Right cardiac atrium (tissue), 5 donors: ENCODE measurements at regions not wholly inside any gene's neighbourhood (a gene's known extent, or its start where the extent isn't known, plus 50 kb on each side); places are given as distances from the start of the nearest gene placed in this dataset.

Experiments used
- ATAC-seq, 2 donors: fragments of 200-7000 bp; cut with Tn5 transposase; one replicate each; pipeline versions ENCODE4 v1.8.0 to v1.9.1; 2020; ENCODE audit warnings: moderate library complexity in 2 of 2, mild to moderate bottlenecking in 1 of 2
- DNase-seq, 3 donors: peaks; one replicate each; pipeline ENCODE4 v3.0.0-alpha.2; 2020
- H3K27ac ChIP-seq: one replicate; pipeline ENCODE4 v1.5.1; 2013; ENCODE audit warnings: mild to moderate bottlenecking, low read length, control low read depth, moderate library complexity
- H3K27me3 ChIP-seq: one replicate; pipeline ENCODE4 v1.6.1; 2013; ENCODE audit not compliant: control insufficient read depth, insufficient read depth
- H3K4me1 ChIP-seq: one replicate; pipeline ENCODE4 v1.6.1; 2013; ENCODE audit warnings: low read length; ENCODE audit not compliant: control insufficient read depth, insufficient read depth
- H3K4me3 ChIP-seq: one replicate; pipeline ENCODE4 v1.5.1; 2013; ENCODE audit warnings: low read length, control low read depth
- H3K9me3 ChIP-seq: one replicate; pipeline ENCODE4 v1.6.1; 2013; ENCODE audit warnings: low read length; ENCODE audit not compliant: control insufficient read depth
- WGBS: extraction: QIAGEN DNeasy Blood & Tissue Kit; methylation state at CpG from one replicate; pipeline ENCODE4 v1.1.7; 2013; 5-methylcytosine and 5-hydroxymethylcytosine counted together
- intact Hi-C, 4 donors: fragments of 100-400 bp; cut with DNase I; formaldehyde crosslinking; loops; one replicate each; pipeline versions ENCODE4 v1.11.0 to v1.14.0; 2022 to 2023
- donor health status: healthy with polysubstance abuse.
- donor health status: DM: no; HTN: yes; CAD: no.
- donor health status: DM: no; HTN: no; CAD: no.
- donor health status: DM: no; HTN: yes; CAD: no; lungs with severe emphysema.
- donor health status: DM: yes; HTN: yes; CAD: no.

- H3K4me3 ChIP-seq, result no peak overlapping the region
- 72% methylated on average over 4 of the region's 4 CpGs for WGBS
- DNase-seq (no peak), ATAC-seq (no peak)
- intact Hi-C loops, result no loop called here
- H3K9me3 ChIP-seq, result no peaks in the 10 kb centered on the region
- no peak overlapping the region for H3K27ac ChIP-seq
- H3K27me3 ChIP-seq, result no peaks in the 10 kb centered on the region
- H3K4me1 ChIP-seq, result no peaks in the 10 kb centered on the region
Observed at GRCh38 chr2:152870239-152870638, 151.8 kb downstream of the ARL6IP6 start.

DNA sequence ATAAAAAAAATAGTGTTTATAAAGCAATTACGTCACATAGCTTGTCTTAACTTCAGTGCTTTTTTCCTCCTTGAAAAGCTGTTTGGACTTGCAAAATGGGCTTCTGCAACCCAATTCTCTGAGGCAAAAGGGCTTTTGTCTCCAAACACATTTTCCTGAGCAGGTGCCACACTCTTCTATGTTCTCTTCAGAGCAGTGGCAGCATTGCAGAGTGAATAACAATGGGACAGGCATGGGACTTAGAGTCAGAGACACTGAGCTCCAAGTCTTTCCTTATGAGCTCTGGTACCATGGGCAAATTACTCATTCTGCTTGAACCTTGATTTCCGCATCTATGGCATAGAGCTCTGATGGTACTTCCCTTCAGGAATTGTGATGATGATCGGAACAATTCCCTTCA is 149.0 kb downstream of the ARL6IP6 start:
- intact Hi-C loops, result no loop called here
- Histone ChIP-seq H3K27ac (no peak overlapping the region), H3K4me1 (no peaks in the 10 kb centered on the region), H3K27me3 (no peaks in the 10 kb centered on the region), H3K4me3 (no peak overlapping the region), H3K9me3 (no peaks in the 10 kb centered on the region)
- 91% methylated on average over 3 of the region's 3 CpGs for WGBS
- DNase-seq (no peak), ATAC-seq (no peak)

GRCh38 chr2:152864601-152865149 is 146.3 kb downstream of the ARL6IP6 start:
- no peak for DNase-seq
- Histone ChIP-seq H3K4me3 (no peak overlapping the region), H3K27me3 (no peaks in the 10 kb centered on the region), H3K9me3 (no peaks in the 10 kb centered on the region), H3K27ac (no peak overlapping the region), H3K4me1 (no peaks in the 10 kb centered on the region)
- 60% methylated on average over 5 of the region's 5 CpGs for WGBS
- intact Hi-C loops, result no loop called here
- no peak for ATAC-seq

DNA sequence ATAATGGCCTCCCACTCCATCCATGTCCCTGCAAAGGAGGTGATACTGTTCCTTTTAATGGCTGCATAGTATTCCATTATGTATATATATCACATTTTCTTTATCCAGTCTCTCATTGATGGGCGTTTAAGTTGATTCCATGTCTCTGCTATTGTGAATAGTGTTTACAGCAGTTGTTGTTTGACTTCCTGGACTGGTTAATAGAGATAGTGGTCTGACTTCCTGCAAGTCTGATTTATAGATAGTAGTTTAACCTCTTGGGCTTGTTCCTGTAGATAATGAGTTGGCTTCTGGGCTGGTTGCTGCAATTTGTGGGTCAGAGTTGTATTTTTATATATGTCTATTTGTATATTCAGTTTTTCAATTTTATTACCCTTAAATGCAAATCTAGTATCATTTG is 145.4 kb downstream of the ARL6IP6 start:
- intact Hi-C loops, result no loop called here
- ATAC-seq (no peak), DNase-seq (no peak)
- no peaks in the 10 kb centered on the region for H3K9me3 ChIP-seq
- no peaks in the 10 kb centered on the region for H3K27me3 ChIP-seq
- H3K4me1 ChIP-seq, result no peaks in the 10 kb centered on the region
- no peak overlapping the region for H3K4me3 ChIP-seq
- no peak overlapping the region for H3K27ac ChIP-seq
- 74% methylated on average over 1 of the region's 1 CpG for WGBS

DNA sequence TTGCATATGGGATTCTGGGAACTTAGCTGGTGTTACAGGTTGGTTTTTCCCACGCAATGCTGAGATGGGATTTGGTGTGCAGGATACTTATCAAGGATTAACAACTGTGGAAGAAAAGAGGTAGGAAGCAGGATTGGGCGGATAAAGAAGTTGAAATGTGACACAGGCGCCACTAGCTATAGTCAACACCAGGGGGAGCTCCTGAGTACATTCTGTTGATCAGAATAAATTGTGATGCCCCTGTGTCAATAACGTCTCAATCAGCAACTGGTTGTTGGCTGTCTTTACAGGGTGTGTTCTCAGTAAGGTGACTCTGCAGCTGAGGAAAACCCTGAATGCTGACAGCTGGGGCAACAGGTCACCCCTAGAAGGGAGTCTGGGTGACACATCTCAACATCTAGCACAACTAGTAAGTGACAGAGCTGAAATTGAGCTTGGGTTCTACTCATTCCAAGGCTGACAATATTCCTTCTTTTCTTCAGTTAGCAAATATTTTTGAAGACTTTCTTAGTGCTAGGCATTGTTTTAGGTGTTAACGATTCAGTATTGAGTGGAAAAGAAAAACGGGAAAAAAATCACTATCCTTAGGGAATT is 143.0 kb downstream of the ARL6IP6 start:
- intact Hi-C loops, result no loop called here
- DNase-seq (no peak), ATAC-seq (no peak)
- no peak overlapping the region for H3K4me3 ChIP-seq
- no peaks in the 10 kb centered on the region for H3K27me3 ChIP-seq
- WGBS, result 60% methylated on average over 6 of the region's 6 CpGs
- H3K9me3 ChIP-seq, result no peaks in the 10 kb centered on the region
- H3K27ac ChIP-seq, result no peak overlapping the region
- no peaks in the 10 kb centered on the region for H3K4me1 ChIP-seq

- H3K4me3 ChIP-seq, result no peak overlapping the region
- no peaks in the 10 kb centered on the region for H3K4me1 ChIP-seq
- 69% methylated on average over 3 of the region's 3 CpGs for WGBS
- no peaks in the 10 kb centered on the region for H3K27me3 ChIP-seq
- ATAC-seq, result no peak
- intact Hi-C loops, result no loop called here
- no peak overlapping the region for H3K27ac ChIP-seq
- H3K9me3 ChIP-seq, result no peaks in the 10 kb centered on the region
- no peak for DNase-seq
Observed at GRCh38 chr2:152858594-152859265, 140.3 kb downstream of the ARL6IP6 start.

DNA sequence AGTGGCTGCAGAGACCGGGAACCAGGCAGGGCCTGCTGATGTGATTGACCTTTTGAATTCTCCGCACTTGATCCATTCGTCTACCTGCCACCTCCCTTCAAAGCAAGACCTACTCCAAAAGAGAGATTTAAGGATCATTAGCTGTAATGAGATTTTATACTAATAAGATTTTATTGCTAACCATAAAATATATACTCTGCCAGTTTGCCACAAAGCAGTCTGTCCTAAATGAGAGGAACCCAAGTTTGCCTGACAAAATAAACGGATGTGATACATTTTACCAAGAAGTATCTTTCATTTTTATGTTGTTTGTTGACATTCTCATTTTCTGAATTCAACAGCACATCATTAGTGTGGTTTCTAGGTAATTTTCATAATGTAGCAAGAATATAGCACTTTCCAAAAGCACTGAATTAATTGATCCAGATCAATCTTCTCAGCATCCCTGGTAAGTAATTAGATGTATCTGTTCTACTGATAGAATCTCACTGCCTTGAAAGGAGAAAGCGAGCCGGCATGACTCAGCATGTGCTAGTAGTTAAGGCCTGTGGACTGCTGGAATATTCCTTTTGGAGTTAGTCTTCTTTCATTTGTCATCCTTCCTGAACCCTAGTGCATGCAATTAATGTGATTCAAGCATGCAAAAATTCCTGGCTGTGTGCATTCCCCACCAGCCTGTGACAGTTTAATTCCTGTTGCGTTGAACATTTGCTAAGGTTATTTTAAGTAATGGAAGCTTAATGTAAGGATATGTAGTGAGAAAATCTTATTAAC is 128.5 kb downstream of the ARL6IP6 start:
- no peak overlapping the region for H3K27ac ChIP-seq
- H3K4me3 ChIP-seq, result no peak overlapping the region
- no peaks in the 10 kb centered on the region for H3K27me3 ChIP-seq
- no peak for DNase-seq
- 80% methylated on average over 7 of the region's 7 CpGs for WGBS
- no peaks in the 10 kb centered on the region for H3K9me3 ChIP-seq
- no peak for ATAC-seq
- intact Hi-C loops, result no loop called here
- H3K4me1 ChIP-seq, result no peaks in the 10 kb centered on the region

- H3K27me3 ChIP-seq, result no peaks in the 10 kb centered on the region
- no peak for ATAC-seq
- no peak overlapping the region for H3K27ac ChIP-seq
- no peaks in the 10 kb centered on the region for H3K4me1 ChIP-seq
- no peak for DNase-seq
- no peaks in the 10 kb centered on the region for H3K9me3 ChIP-seq
- H3K4me3 ChIP-seq, result no peak overlapping the region
- 89% methylated on average over 2 of the region's 2 CpGs for WGBS
- intact Hi-C loops, result no loop called here
Observed at GRCh38 chr2:152835674-152836073, 117.3 kb downstream of the ARL6IP6 start.

GRCh38 chr2:152827944-152828343 is 109.5 kb downstream of the ARL6IP6 start:
- WGBS, result 82% methylated on average over 5 of the region's 5 CpGs
- no peak overlapping the region for H3K27ac ChIP-seq
- H3K4me1 ChIP-seq, result no peaks in the 10 kb centered on the region
- intact Hi-C loops, result no loop called here
- H3K27me3 ChIP-seq, result no peaks in the 10 kb centered on the region
- ATAC-seq, result no peak
- H3K9me3 ChIP-seq, result no peaks in the 10 kb centered on the region
- no peak for DNase-seq
- no peak overlapping the region for H3K4me3 ChIP-seq

DNA sequence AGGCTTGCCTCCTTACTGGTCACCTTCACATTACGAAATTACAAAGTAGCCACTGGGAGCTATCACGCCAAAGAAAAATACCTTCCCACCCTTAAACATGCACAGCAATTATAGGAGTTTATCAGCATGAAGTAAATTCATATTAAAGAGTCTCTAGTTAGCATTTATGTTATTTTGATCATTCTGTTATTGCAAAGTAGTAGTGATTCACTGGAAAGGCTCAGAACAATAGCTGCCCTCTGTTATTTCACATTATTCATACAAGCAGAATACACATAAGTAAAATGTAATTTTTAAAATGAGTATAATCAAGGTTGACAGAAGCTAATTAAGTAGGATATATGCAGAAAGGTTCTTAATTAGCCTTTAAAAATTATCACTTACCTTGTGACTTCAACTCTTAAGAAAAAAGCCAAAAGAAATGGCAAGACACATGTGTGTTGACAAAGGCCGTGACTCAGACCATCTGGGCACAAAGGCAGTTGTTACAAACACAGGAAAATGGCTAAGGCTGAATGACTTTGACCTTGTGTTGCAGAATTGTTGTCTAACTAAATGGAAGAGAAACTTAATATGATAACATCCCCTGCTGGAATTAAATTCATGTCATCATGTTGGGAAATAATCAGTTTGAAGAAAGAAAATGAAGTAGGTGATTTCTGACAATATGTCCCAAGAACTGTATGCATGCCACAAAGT is 108.3 kb downstream of the ARL6IP6 start:
- Histone ChIP-seq H3K4me3 (no peak overlapping the region), H3K4me1 (no peaks in the 10 kb centered on the region), H3K9me3 (no peaks in the 10 kb centered on the region), H3K27ac (no peak overlapping the region), H3K27me3 (no peaks in the 10 kb centered on the region)
- intact Hi-C loops, result no loop called here
- DNase-seq (no peak), ATAC-seq (peak in 1 of 2 donors; percentile 54)
- WGBS, result 74% methylated on average over 3 of the region's 3 CpGs

DNA sequence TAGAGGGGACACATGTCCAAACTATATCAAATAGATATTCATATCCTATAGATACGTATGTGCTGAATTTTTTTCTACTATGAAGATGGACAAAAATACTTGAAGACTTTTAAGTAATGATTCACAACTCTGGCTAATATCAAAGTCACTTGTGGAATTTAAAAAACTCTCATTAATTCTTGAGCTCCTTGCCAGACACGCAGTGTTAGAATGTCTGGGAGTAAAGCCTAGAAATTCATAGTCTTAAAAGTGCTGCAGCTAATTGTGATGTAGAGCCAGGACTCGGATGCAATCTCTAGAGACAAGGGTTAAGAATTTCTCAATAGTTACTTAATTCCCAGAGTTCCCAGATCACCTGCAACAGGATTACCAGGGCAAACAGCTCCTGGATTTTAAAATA is 107.4 kb downstream of the ARL6IP6 start:
- no peak overlapping the region for H3K27ac ChIP-seq
- H3K9me3 ChIP-seq, result no peaks in the 10 kb centered on the region
- ATAC-seq (no peak), DNase-seq (no peak)
- no peaks in the 10 kb centered on the region for H3K27me3 ChIP-seq
- 50% methylated on average over 3 of the region's 3 CpGs for WGBS
- H3K4me3 ChIP-seq, result no peak overlapping the region
- intact Hi-C loops, result no loop called here
- no peaks in the 10 kb centered on the region for H3K4me1 ChIP-seq
